Heart left ventricle (tissue), 13 donors: ENCODE measurements at regions not wholly inside any gene's neighbourhood (a gene's known extent, or its start where the extent isn't known, plus 50 kb on each side); places are given as distances from the start of the nearest gene placed in this dataset.

ENCODE experiments used
- POLR2A ChIP-seq, 2 donors: fragments of 450-650 bp; IDR thresholded peaks; one replicate each; pipeline ENCODE4 v1.6.1; 2017; ENCODE audit warnings: antibody characterized with exemption in 2 of 2, mild to moderate bottlenecking in 2 of 2, moderate library complexity in 2 of 2
- TF ChIP-seq, protein P1 (sequence below), 12 donors: fragments of 200-600 bp; sonication (generic) in 4 of 12; IDR thresholded peaks; one replicate each; pipeline versions ENCODE4 v1.5.0 to v1.8.0; 2018 to 2022; ENCODE audit warnings: antibody characterized with exemption in 12 of 12, mild to moderate bottlenecking in 5 of 12
- donor health status: ischemic (EF 13 %, LVEDD 7.1; RV severe dilation, severe dysfunction).
- donor health status: DM: no; HTN: yes; CAD: no.
- donor health status: DM: no; HTN: no; CAD: no.
- donor health status: ischemic (EF 25% LVEDD 6.9; RV normal size, moderate dysfunction).
- donor health status: ischemic (EF 25% LVEDD 5.7; RV mildly dilated, moderate dysfunction).
- donor health status: ischemic (EF 35%, LVEDD 5.7; RV mildly dilated, moderate dysfunction).
- donor health status: nonischemic (EF 11% LVEDD 7.7; RV severe dilation, severe dysfunction).
- donor health status: DM: yes; HTN: yes; CAD: no.
- donor health status: PGD.
- donor health status: ischemic (EF 29% LVEDD 5.4; RV normal size, mild dysfunction).
- donor health status: nonischemic (EF 23%, LVEDD 6.1; RV moderate dilation, normal function).

GRCh38 chr5:152147286-152147685 is 222.6 kb upstream of the GLRA1 start:
- TF ChIP-seq, protein P1, sequence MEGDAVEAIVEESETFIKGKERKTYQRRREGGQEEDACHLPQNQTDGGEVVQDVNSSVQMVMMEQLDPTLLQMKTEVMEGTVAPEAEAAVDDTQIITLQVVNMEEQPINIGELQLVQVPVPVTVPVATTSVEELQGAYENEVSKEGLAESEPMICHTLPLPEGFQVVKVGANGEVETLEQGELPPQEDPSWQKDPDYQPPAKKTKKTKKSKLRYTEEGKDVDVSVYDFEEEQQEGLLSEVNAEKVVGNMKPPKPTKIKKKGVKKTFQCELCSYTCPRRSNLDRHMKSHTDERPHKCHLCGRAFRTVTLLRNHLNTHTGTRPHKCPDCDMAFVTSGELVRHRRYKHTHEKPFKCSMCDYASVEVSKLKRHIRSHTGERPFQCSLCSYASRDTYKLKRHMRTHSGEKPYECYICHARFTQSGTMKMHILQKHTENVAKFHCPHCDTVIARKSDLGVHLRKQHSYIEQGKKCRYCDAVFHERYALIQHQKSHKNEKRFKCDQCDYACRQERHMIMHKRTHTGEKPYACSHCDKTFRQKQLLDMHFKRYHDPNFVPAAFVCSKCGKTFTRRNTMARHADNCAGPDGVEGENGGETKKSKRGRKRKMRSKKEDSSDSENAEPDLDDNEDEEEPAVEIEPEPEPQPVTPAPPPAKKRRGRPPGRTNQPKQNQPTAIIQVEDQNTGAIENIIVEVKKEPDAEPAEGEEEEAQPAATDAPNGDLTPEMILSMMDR (IDR thresholded peaks at IDR 0.05), result no peak
- TF ChIP-seq POLR2A (IDR thresholded peaks at IDR 0.05), result no peak
